Nephron (organoid): ENCODE measurements at regions not wholly inside any gene's neighbourhood (a gene's known extent, or its start where the extent isn't known, plus 50 kb on each side); places are given as distances from the start of the nearest gene placed in this dataset.

Experiments used
- H3K27ac Mint-ChIP-seq, 3 experiments: 2 replicates each; pipeline ENCODE4 v1.8.0; 2020; ENCODE audit warnings: mixed read lengths in 3 of 3, mild to moderate bottlenecking in 2 of 3, moderate library complexity in 1 of 3
- H3K27me3 Mint-ChIP-seq: 2 replicates; pipeline ENCODE4 v1.8.0; 2021; ENCODE audit warnings: low read depth, mild to moderate bottlenecking, moderate library complexity, mixed read lengths
- H3K36me3 Mint-ChIP-seq: 2 replicates; pipeline ENCODE4 v1.8.0; 2020; ENCODE audit warnings: low read depth, mixed read lengths
- H3K4me1 Mint-ChIP-seq: 2 replicates; pipeline ENCODE4 v1.8.0; 2020; ENCODE audit warnings: mixed read lengths
- H3K4me3 Mint-ChIP-seq, 3 experiments: 2 replicates each; pipeline ENCODE4 v1.8.0; 2020; ENCODE audit warnings: mild to moderate bottlenecking in 3 of 3, mixed read lengths in 3 of 3, moderate library complexity in 2 of 3
- H3K9me3 Mint-ChIP-seq: 2 replicates; pipeline ENCODE4 v1.8.0; 2020; ENCODE audit warnings: mixed read lengths
- CTCF ChIP-seq, 3 experiments: fragments of 200-600 bp; sonication (generic); IDR thresholded peaks; one replicate each; pipeline ENCODE4 v1.5.0; 2021; ENCODE audit warnings: antibody characterized with exemption in 3 of 3; ENCODE audit not compliant: unreplicated experiment in 3 of 3

- peaks cover 7% of the 10 kb centered on the region for H3K9me3 Mint-ChIP-seq
- no peaks in the 10 kb centered on the region for H3K4me1 Mint-ChIP-seq
- no peak overlapping the region for H3K4me3 Mint-ChIP-seq
- H3K27me3 Mint-ChIP-seq, result no peaks in the 10 kb centered on the region
- no peaks in the 10 kb centered on the region for H3K36me3 Mint-ChIP-seq
- H3K27ac Mint-ChIP-seq, result no peak overlapping the region
- no peak for TF ChIP-seq CTCF (IDR thresholded peaks at IDR 0.05; ENCODE audit: unreplicated experiment in 3 of 3)
Measured at GRCh38 chr9:118975736-118976135, 393.5 kb downstream of the BRINP1 start.

- Mint-ChIP-seq H3K9me3 (peaks cover 6% of the 10 kb centered on the region), H3K27ac (no peak overlapping the region), H3K27me3 (no peaks in the 10 kb centered on the region), H3K4me3 (no peak overlapping the region), H3K36me3 (no peaks in the 10 kb centered on the region), H3K4me1 (no peaks in the 10 kb centered on the region)
- no peak for TF ChIP-seq CTCF (IDR thresholded peaks at IDR 0.05; ENCODE audit: unreplicated experiment in 3 of 3)
Measured at GRCh38 chr9:118976160-118976559, 393.1 kb downstream of the BRINP1 start.

- H3K36me3 Mint-ChIP-seq, result no peaks in the 10 kb centered on the region
- peak overlapping the region in 2 of 3 experiments; percentile 26 to 34 for H3K27ac Mint-ChIP-seq
- peaks cover 6% of the 10 kb centered on the region for H3K27me3 Mint-ChIP-seq
- no peaks in the 10 kb centered on the region for H3K9me3 Mint-ChIP-seq
- H3K4me3 Mint-ChIP-seq, result no peak overlapping the region
- TF ChIP-seq CTCF (IDR thresholded peaks at IDR 0.05; ENCODE audit: unreplicated experiment in 3 of 3), result no peak
- peaks cover 33% of the 10 kb centered on the region for H3K4me1 Mint-ChIP-seq
Measured at GRCh38 chr9:118984607-118985006, 384.6 kb downstream of the BRINP1 start.

- Mint-ChIP-seq H3K27ac (no peak overlapping the region), H3K36me3 (no peaks in the 10 kb centered on the region), H3K4me1 (peaks cover 33% of the 10 kb centered on the region), H3K27me3 (peaks cover 6% of the 10 kb centered on the region), H3K9me3 (no peaks in the 10 kb centered on the region), H3K4me3 (no peak overlapping the region)
- no peak for TF ChIP-seq CTCF (IDR thresholded peaks at IDR 0.05; ENCODE audit: unreplicated experiment in 3 of 3)
Measured at GRCh38 chr9:118985851-118986250, 383.4 kb downstream of the BRINP1 start.

- TF ChIP-seq CTCF (IDR thresholded peaks at IDR 0.05; ENCODE audit: unreplicated experiment in 3 of 3), result no peak
- H3K36me3 Mint-ChIP-seq, result no peaks in the 10 kb centered on the region
- peaks cover 33% of the 10 kb centered on the region for H3K4me1 Mint-ChIP-seq
- no peaks in the 10 kb centered on the region for H3K9me3 Mint-ChIP-seq
- no peak overlapping the region for H3K27ac Mint-ChIP-seq
- H3K27me3 Mint-ChIP-seq, result peaks cover 6% of the 10 kb centered on the region
- no peak overlapping the region for H3K4me3 Mint-ChIP-seq
Measured at GRCh38 chr9:118987167-118987566, 382.1 kb downstream of the BRINP1 start.

- Mint-ChIP-seq H3K27me3 (no peaks in the 10 kb centered on the region), H3K36me3 (no peaks in the 10 kb centered on the region), H3K27ac (no peak overlapping the region), H3K4me3 (no peak overlapping the region), H3K9me3 (no peaks in the 10 kb centered on the region), H3K4me1 (peaks cover 23% of the 10 kb centered on the region)
- no peak for TF ChIP-seq CTCF (IDR thresholded peaks at IDR 0.05; ENCODE audit: unreplicated experiment in 3 of 3)
Measured at GRCh38 chr9:118990949-118991348, 378.3 kb downstream of the BRINP1 start.
